ENCODE measurements at regions not wholly inside any gene's neighbourhood (a gene's known extent, or its start where the extent isn't known, plus 50 kb on each side); places are given as distances from the start of the nearest gene placed in this dataset.

DNA sequence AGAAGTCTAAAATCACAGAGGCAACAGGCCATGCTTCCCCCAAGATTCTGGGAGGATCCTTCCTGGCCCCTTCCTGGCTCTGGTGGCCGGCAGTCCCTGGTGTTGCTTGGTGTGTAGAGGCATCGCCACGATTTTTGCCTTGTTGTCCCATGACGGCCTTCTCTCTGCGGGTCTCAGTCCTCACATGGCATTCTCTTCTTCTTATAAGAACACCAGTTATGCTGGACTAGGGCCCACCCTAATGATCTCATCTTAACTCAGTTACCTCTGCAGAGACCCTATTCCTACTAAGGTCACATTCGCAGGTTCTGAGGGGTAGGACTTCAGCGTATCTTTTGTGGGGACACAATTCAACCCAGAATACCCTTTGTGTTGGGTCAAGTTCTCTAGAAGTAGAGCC, 168.0 kb downstream of the LINC00237 start:
- DNase-seq (ENCODE audit: low read depth in 2 of 3, low spot score in 1 of 3): no peak

DNA sequence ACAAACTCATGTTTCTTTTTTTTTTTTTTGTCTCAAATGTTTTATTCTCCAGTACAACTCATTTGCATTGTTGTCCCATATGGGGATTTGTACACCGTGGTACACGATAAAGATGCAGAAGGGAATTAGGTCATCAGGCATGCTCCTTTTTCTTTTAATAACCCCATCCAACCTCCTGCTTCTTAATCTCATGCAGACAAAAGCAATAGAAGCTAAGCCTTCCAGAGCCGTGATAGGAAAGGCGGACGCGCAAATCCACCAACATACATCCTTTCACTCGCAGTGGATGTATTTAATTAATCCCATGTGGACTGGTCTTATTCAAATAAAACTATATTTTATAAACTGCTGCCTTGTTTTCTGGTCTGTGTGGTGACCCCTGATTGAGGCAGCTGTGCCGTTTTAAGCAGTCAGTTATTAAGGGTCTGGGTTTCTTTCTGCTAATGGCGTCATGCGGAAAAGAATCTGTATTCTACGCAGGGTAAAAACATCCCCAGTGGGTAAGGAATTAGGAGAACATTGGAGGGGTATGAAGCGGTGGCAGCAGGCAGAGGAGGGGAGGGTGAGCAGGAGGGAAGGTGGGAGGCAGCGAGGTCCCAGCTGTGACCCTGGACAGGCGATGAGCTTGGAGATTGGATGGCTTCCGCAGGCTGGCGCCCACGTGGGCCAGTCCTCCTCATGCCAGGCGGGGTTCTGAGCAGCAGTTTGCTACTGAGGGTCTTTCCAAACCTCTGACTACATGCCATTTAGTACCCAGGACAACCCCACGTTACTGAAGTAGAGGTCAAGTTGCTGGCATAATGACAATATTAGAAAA, 172.8 kb downstream of the LINC00237 start:
- no peak for DNase-seq (ENCODE audit: low read depth in 2 of 3, low spot score in 1 of 3)

DNA sequence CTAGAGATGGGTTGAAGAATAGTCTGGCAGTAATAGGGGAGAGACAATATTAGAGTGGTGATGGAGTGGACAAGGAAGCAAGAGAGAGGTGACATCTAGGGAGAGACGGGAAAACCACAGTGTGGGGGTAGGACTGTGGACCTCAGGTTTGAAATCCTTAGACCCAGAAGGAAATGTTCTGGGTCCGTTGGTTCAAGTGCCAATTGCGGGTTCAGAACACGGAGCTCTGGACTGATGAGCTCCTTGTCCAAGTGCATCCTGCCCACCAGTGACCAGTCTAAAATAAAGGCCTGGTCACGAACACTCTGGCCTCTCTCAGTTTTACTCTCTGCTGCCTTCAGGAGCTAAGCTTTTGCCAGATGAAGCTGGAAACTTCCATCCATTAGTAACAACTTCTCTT, 174.0 kb downstream of the LINC00237 start:
- DNase-seq (ENCODE audit: low read depth in 2 of 3, low spot score in 1 of 3): no peak

DNA sequence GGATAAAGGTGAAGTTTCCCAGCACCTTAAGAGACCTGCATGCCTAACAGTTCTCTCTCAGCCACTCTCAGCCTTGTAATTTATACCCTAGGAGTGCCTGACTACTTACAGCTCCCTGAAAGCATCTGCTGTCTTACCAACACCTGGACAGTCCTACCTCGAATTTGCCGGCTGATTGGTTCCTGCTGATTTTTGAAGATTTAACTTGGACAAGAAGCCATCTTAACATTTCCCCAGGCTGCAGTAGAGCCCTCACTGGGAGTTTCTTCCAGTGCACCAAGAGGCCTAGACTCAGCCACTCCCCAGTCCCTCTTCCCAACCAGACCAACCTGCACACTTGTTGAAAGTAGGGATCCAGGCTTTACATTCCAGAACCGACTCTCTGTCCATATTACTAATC, 174.5 kb downstream of the LINC00237 start:
- no peak for DNase-seq (ENCODE audit: low read depth in 2 of 3, low spot score in 1 of 3)

DNA sequence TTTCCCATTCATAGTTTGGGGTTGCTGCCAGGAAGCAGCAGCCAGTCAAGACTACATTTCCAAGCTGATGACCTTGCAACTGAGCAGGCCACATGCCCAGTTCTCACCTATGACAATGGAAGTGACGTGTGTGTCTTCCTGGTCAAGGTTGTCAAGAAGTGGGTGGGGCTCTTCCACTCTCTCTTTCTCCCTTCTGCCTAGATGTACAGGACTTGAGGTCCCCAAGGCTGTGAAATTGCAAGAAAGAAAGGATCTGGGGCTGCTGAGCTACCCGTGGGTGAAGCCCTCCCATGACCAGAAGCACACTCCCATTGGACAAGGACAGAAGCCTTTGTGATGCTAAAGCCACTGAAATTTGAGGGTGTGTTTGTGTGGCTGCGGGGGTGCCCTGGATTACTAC, 175.1 kb downstream of the LINC00237 start:
- no peak for DNase-seq (ENCODE audit: low read depth in 2 of 3, low spot score in 1 of 3)

DNA sequence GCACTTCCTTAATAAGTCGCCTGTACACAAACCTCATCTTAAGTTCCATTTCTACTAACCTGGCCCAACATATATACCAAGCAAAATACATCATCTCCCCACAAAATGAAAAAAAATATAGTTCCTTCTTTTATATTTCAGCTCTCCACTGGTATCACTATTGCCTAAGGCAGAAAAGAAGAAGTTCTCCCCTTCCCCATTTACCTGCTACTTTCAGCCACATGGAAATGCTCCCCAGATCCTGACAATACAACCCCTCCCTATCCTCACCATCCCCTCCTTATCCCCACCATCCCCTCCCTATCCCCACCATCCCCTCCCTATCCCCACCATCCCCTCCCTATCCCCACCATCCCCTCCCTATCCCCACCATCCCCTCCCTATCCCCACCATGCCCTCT, 175.7 kb downstream of the LINC00237 start:
- DNase-seq (ENCODE audit: low read depth in 2 of 3, low spot score in 1 of 3): no peak

DNA sequence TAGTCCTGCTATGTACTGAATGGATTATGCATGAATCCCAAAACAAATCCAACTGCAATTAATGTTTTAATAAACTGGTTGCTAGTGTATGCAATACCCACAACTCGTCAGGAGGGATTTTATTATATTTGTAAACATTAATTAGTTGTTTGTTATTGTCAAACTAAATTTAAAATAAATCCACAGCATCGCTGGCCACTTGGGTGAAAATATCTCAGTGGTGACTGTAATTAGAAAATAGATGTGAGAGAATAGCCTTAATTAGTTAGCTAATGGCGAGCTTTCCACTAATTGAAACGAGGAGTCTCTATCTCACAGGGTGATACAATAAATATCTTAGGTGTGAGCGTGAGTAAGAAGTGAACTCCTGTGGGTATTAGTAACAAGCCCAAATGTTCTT, 176.8 kb downstream of the LINC00237 start:
- no peak for DNase-seq (ENCODE audit: low read depth in 2 of 3, low spot score in 1 of 3)

DNA sequence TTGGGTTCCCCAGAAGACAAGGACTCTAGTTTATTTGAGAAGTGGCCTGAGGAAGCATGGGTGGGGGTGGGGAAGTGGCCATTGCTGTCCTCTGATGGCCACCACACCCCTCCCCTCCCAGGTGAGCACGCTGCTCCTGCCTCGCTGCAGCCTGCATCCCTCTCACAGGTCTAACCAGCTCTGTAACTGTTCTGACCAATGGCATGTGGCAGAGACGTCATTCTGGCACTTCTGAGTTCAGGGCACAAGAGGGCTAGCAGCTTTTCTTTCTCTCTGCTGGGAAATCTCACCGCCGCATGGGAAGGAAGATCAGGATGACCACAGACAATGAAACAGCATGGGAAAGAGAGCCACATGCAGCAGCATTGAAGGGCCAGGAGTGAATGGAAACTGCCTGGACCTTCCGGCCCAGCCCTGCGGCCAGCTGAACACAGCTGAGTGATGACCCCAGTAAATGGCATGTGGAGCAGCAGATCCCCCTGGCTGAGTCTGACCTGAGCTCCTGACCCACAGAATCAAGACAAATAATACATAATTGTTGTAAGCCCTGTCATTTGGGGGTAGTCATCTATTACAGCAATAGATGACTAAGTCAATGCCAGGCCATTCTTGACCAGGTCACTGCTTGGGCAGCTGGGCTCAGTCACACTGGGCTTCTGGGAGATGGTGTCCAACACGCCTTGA, 179.8 kb downstream of the LINC00237 start:
- DNase-seq (ENCODE audit: low read depth in 2 of 3, low spot score in 1 of 3): no peak

DNA sequence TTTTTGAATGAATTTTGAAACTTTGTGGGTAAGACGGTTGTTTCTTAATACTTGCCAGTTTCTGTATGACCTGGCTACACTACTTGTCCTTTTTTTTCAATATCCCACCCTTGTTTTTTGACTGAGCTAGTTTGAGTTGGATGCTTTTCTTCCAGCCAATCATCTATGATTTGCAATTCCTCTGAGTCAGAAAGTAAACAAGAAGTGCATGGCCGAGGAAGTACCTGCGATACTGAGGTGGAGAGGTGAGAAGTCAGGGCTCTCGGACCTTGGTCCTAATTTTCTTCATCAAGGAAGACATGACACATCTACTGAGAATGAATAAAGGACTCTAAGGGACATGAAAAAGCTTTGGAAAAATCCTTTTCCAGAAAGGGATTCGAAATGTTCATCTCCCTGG, 185.7 kb downstream of the LINC00237 start:
- DNase-seq (ENCODE audit: low read depth in 2 of 3, low spot score in 1 of 3): no peak

DNA sequence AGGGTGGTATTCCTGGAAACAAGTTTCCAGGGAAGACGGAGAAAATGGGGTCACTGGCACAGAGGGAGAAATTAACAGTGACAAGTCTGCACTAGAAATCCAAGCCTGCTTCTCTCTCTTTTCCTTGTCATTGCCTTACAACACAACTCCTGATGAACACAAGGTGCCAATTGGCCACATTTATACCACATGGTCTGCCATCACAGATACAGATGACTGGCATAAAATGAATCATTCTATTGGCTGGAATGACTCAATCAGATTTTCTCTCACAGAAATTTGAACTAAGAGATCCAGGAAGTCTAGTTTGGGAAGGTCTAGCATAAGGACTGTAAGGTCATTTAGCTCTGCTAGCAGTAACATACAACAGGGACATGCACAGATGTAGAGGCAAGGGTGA, 190.3 kb downstream of the LINC00237 start:
- DNase-seq (ENCODE audit: low read depth in 2 of 3, low spot score in 1 of 3): no peak

DNA sequence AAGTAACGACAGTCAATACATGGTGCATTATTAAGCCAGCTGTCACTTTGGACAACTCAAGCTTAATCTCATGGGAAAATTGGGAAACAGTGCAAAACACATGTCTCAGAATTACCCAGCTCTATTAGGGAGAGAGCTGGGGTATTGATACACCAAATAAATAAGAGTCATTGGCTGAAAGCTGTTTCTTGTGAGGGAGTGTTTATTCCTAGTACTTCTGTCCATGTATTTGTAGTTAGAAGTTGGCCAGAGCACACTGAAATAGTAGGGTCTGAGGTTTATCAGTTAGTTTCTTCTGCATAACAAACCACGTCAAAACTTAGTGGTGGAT, 192.0 kb upstream of the RALGAPA2 start:
- DNase-seq (ENCODE audit: low read depth in 2 of 3, low spot score in 1 of 3): no peak

DNA sequence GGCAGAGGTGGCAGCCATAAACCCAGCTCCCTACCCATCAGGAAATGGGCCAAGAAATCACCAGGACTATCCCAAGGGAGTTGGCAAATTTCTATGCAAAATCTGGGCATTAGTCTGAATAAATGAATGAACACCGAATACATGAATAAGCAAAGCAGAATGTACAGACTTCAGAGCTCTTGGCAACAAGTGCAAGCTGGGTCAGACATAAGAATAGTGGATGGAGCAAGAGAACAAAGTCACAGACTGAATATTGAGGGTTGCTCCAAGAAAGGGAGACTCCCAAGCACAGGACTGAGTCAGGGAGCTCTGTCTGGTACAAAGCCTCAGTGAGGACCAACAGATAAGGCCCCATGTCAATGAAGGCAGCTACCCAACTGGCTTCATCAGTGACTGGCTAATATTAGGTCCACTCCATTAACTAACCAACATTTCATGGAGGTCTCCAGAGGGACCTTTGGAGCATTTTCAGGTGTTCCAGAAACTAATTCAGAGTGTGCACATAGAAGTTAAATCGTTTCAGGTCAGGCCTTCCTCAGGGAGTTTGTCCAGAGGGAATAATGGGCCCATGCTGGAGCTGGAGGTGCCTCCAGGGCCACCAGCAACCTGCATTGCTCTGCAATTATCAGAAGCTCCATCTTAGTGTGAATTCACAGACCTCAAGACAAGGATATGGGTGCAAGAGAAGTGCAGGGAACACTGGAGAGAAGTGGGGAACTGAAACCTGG, 191.5 kb upstream of the RALGAPA2 start:
- no peak for DNase-seq (ENCODE audit: low read depth in 2 of 3, low spot score in 1 of 3)

DNA sequence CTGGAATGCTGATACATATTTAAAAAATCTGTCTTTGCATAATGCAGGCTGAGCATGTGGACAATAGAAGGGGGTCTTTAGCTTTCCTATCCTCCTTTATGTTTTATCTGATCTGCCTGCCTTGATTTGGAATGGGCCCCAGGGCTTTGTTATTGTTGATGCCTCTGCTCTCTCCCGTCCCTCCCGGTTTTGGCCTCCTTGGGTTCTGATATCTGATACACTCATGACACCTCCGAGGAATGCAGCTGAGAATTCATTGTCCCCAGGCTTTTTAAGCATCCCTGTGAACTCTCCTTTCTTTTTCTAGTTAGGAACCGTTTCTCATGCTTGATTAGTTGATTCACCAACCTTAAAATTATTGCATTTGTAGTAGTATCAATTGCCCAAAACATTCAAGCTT, 185.5 kb upstream of the RALGAPA2 start:
- no peak for DNase-seq (ENCODE audit: low read depth in 2 of 3, low spot score in 1 of 3)

DNA sequence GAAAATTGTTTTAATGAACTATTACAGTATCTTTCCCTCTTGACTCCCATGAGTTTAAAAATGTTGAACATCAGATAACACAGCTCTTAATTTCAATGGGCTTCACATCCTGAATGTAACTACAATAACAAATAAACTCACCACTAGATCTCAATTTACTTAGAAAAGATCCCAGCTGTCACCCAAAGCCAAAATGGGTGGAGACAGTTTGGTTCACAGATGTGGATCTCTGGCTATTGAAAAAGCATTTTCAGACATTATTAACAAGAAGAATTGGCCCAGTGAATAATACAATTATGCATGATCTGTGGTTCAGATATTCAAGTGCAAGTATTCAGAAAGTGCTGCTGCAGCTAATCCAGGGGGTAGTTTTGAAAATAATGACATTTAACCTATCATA, 184.7 kb upstream of the RALGAPA2 start:
- DNase-seq (ENCODE audit: low read depth in 2 of 3, low spot score in 1 of 3): no peak

DNA sequence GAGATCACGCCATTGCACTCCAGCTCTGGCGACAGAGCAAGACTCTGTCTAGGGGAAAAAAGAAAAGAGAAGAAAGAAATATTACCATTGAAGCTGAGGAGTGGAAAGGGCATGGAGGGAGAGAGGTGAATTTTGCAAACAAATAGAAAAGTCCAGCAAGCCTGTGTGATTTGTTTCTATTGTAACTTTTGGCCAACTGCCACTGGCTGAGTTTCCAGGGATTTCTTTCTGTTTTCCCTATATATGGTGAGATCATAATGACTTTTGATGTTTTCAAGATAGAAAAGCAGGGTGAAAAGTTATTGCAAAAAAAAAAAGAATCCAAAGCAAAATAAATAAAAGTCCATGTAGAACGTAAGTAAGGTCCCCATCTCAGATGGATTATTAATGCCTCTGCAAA, 184.2 kb upstream of the RALGAPA2 start:
- DNase-seq (ENCODE audit: low read depth in 2 of 3, low spot score in 1 of 3): no peak

DNA sequence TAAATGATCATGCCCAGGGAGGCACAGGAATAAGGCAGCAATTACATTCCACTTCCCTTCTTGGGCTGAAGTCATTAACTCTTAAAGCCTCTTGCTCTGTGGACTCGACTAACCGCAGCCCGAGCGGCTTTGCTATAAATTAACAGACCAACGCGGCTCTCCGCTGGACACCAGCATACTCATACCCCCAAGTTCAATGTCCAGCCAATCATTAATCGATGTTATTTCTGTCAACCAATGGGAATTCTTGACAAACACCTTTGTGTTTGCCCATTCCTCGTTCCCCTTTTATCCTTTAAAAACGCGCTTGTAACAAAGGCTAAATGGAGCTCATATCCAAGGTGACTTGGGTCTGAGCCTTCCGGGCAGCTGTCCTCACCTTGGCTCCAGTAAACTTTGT, 183.1 kb upstream of the RALGAPA2 start:
- no peak for DNase-seq (ENCODE audit: low read depth in 2 of 3, low spot score in 1 of 3)

DNA sequence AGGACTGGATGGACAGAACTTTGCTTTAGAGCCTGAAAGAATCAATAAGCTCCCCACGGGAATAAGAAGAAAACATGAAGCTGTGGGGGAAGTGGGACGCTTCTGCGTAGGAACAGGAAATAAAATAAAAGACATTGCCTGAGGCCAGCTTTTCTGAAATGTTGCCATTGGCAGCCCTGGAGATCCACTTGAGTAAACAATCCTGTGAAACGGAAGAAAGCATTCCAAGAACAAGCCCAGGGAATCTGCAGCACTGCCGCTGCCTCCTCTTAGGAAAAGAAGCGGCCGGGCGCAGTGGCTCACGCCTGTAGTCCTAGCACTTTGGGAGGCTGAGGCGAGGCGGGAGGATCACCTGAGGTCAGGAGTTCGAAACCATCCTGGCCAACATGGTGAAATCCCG, 182.3 kb upstream of the RALGAPA2 start:
- DNase-seq (ENCODE audit: low read depth in 2 of 3, low spot score in 1 of 3): no peak

DNA sequence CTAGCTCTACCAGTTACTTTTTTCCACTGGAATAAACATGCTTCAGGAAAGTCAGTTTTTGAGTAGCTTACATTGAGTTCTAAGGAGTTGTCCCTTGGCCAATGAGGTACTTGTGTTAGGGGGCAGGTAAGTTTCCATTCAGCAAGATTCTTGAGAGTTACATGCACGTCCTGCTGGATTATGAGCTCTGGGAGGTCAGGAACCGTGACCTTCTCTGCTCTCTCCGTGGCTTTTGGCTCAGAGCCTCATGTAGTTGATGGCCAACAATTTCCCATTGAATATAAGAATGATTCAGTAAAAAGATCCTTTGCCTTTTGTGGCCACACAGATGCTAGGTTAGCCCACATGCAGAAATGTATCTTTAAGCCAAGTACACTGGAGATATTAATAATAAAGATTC, 181.8 kb upstream of the RALGAPA2 start:
- no peak for DNase-seq (ENCODE audit: low read depth in 2 of 3, low spot score in 1 of 3)

DNA sequence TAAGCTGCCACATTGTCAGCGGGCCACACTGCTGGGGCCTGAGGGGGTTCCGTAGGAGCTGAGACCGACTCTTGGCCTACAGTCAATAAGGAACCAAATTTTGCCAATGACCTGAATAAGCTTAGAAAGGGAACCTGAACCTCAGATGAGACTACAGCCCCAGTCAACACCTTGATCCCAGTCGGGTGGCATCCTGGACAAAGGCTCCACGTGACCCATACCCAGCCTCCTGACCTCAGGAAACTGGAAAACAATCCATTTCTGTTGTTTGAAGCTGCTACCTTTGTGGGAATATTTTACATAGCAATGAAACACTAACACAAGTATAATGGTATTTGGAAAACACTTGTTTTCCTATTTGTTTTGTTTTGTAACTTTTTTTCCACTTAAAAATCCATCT, 179.9 kb upstream of the RALGAPA2 start:
- DNase-seq (ENCODE audit: low read depth in 2 of 3, low spot score in 1 of 3): no peak

DNA sequence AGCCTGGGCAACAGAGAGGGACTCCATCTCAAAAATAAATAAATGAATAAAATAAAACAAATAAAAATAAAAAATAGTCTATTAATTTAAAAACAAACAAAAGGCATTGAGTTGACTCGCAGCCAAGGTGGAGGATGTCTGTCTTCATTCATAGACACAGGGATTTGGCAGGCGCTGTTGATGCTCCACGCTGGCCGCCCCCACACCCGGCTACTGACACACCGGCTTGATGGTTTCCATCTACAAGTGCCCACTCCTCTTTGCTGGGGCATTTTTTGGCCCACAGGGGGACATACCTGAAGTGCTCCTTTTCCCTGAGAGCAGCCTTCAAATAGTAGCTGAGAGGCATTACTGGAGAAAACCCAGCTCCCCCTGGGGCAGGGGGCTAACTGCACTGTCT, 178.3 kb upstream of the RALGAPA2 start:
- no peak for DNase-seq (ENCODE audit: low read depth in 2 of 3, low spot score in 1 of 3)

DNA sequence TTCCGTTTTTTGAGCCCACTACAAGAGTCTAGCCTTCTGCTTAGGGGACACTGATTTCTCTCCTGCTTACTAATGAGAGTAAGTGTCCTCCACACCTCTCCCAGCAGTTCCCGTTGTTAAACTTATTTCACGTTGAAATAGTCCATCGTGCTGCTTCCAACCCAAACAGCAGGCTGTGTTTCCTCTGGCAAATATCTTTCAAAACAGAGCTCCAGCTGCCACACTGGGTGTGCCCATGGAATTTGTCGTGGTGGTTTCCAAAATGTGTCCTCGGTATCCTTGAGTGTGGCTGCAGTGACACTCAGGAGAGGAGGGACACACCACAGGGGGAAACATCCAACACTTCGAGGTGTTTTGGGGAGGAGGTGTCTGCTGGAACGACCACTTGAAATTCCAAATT, 176.5 kb upstream of the RALGAPA2 start:
- no peak for DNase-seq (ENCODE audit: low read depth in 2 of 3, low spot score in 1 of 3)

DNA sequence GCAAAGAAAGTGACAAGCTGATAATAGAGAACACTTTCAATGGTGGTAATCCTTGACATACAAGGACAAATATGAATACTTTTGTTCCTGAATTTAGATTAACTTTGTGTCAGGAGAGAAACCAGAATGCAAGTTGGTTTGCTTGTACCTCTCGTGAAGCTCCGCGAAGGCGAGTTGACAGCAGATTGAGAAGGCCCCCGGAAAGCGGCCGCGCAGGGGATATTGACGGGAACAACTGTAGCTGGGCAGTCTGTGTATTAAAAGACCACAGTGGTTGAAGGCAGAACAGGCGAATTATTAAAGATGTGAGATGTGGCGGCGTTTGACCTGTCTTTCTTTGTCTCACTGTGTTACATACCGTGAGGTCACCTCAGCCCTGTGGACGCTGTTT, 175.8 kb upstream of the RALGAPA2 start:
- DNase-seq (ENCODE audit: low read depth in 2 of 3, low spot score in 1 of 3): no peak

All from stimulated activated CD4-positive, alpha-beta T cell treated with anti-CD3 and anti-CD28 coated beads, Interleukin-12 subunit alpha, Interleukin-12 subunit beta, amount 100 ng/mL, for 48 hours (primary cell).